ENCODE measurements at regions not wholly inside any gene's neighbourhood (a gene's known extent, or its start where the extent isn't known, plus 50 kb on each side); places are given as distances from the start of the nearest gene placed in this dataset.
A peak's percentile ranks its signal among the peaks of the same experiment; 100 is the strongest.

DNA sequence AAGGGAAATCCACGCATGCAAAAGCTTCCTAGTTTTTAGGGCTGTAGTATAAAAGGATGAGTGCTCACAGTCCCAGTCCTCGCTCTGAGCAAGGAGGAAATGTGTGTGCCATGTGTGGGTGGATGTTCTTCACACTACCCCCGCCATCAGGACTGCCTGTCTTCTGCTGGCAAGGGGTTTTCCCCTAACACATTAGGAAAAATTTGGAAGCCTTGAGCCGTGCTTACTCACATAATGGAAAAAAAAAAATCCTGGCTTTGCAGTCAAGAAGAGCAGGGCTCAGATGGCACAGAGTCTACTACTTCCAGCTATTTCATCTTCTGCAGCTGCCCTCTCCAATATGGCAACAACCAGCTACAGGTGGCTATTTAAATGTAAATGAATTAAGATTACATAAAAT, 363.1 kb downstream of the PLPP3 start:
- DNase-seq = no peak

GRCh38 chr1:56215771-56216170, 363.6 kb downstream of the PLPP3 start:
- DNase-seq = no peak

GRCh38 chr1:56215086-56215485, 364.3 kb downstream of the PLPP3 start:
- DNase-seq = no peak

DNA sequence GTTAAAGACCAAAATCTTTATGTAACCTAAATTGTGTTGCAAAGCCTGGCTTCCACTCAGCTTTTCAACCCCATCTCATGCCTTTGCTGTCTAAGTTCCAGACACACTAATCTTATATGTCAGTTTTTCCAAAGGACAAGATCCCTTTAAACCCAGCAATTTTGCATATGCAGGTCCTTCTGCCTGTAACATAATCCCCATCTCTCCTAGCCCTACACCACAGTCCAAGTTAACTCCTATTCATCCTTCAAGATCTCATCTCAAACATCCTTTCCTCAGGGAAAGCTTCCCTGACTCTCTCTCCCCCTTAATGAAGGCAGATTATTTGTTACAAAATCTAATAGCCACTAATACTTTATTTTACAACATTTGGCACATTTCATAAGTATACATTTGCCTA, 366.3 kb downstream of the PLPP3 start:
- DNase-seq = no peak

- no peak for DNase-seq
Observed at GRCh38 chr1:56212143-56212542, 367.2 kb downstream of the PLPP3 start.

GRCh38 chr1:56206391-56206790, 373.0 kb downstream of the PLPP3 start:
- no peak for DNase-seq

DNA sequence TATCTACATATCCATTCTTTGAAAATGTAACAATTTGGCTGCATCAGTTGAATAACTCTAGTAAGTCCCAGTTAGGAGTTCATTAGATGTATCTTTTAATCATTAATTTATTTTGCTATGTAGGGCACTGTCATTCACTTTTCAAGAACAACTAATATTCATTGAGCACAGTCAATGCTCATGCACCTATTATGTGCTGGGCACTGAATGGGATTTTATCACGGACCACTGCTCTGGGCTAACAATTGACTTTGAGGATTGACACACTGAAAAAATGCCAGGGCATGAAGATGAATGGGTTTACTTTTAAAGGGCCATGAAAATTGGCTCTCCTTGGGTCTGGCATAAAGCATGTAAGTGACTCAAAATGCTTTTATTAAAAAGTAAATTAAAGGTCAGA, 375.2 kb downstream of the PLPP3 start:
- no peak for DNase-seq

- DNase-seq = no peak
Observed at GRCh38 chr1:56202796-56203492, 376.4 kb downstream of the PLPP3 start.

- no peak for DNase-seq
Observed at GRCh38 chr1:56202186-56202585, 377.2 kb downstream of the PLPP3 start.

GRCh38 chr1:56200896-56201295, 378.5 kb downstream of the PLPP3 start:
- peak; percentile 39 for DNase-seq

DNA sequence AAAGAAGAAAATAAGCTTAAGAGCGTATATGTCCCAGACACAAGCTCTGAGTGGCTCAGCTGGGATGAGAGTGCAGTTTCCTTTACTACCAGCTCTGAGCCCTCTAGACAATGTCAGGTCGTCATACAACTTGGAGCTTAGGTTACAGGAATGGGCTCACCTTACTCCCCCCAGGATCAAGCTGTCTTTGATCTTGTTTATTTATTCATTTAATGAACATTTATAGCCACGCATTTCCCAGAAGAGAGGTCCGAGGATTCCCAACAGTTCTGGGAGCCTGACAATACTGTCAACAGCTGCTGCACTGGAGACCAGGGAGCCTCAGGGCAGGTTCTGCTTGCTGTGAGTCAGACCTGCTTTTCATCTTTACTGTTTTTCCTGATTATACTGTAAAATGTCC, 378.9 kb downstream of the PLPP3 start:
- peak; percentile 84 for DNase-seq

DNA sequence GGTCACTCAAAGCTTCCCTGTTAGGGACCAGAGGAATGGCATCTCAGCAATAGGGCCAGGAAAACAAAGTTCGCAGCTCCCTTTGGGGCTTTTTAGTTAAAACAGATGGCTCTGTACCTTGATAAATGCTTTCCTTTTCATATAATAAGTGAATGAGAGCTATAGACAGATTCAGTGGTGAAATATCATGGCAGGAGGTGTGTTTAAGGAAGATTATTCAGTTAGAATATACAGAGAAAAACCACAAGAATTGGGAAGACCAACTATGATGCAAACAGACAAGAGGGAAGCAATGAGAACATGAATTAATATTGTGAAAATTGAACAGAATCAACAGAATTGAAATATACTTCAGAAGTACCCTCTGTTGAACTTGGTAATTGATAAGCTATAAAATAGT, 379.4 kb downstream of the PLPP3 start:
- no peak for DNase-seq

GRCh38 chr1:56199061-56199460, 380.3 kb downstream of the PLPP3 start:
- DNase-seq = peak; percentile 71

DNA sequence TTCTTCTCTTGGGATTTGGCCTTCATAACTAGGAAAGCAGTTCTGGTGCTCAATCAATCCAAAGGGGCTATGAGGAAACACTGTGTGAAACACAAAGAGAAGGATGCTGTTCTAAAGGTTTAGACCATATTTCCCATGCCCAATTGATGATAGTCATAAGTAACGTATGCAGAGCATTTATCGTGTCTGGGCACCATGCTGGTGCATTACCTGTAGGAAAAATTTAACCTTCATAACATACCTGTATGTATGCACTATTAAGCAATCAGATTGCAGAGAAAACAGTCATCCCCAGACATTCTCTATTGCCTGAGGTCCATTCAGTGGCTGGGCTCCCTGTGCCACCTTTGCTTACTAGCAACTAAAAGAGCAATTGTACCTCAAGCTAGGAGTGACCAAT, 381.4 kb downstream of the PLPP3 start:
- DNase-seq = no peak

- DNase-seq = no peak
Observed at GRCh38 chr1:56196839-56197238, 382.5 kb downstream of the PLPP3 start.

GRCh38 chr1:56194701-56195300, 384.6 kb downstream of the PLPP3 start:
- no peak for DNase-seq

DNA sequence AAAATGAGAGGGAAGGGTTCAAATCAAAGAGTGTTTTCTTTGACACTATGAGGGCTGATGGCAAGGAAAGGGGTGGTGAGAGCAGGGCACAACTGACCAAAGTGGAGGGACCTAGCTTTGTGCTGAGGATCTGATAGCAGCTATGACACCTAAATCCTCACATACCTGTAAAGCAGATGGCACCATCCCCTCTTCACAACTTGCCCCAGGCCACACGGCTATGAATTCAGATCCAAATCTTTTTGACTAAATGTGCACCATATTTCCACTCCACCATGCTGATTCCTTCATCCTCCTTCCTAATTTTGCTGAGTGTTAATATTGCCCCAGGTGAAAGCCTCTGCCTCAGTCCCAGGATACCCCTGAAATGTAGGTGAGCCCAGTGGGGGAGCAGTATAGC, 385.7 kb downstream of the PLPP3 start:
- no peak for DNase-seq

DNA sequence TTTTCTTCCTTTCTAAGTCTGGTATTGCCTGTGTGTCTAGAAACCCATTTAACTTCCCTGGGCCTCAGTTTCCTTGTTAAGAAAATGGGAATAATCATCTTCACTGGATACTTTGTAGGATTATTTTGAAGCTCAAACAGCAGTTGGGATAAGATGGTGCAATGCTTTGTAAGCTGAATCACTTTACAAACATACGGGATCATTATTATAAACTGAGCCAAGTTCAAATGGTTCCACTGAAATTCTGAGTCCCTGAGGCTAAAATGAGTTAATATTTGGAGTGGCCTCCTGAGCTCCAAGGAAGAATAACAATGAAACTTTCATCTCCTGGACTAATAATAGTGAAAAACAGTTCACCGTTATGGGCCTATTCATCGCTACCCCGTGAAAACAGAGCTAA, 388.0 kb downstream of the PLPP3 start:
- no peak for DNase-seq

DNA sequence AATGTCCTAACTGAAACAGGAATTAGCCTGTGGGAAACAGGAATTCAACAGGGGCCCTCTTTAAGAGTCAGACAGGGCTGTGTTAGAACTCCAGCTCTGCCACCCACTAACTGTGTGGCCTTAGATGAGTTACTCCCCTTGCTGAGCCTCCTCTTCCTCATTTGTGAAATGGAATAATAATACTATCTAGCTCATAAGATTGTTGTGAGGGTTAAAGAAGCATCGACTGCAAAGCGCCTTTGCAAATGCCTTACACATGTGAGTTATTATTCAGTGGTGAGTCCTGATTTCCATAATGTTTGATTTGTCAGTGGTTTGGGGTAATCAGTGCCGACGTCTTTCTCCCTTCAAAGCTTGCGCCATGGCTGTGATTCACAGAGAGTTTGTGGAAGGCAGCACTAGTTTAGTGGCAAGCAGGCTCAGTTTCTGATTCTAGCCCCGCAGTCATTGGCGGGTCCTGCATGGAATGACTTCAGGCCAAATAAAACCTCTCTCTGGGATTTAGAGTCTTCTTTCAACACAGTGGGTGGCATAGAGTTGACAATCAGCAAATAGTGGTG, 388.5 kb downstream of the PLPP3 start:
- peak; percentile 17 for DNase-seq

GRCh38 chr1:56189946-56190805, 389.2 kb downstream of the PLPP3 start:
- DNase-seq = peak; percentile 5

- no peak for DNase-seq
Observed at GRCh38 chr1:56189454-56189853, 389.9 kb downstream of the PLPP3 start.

- DNase-seq = no peak
Observed at GRCh38 chr1:56188855-56189254, 390.5 kb downstream of the PLPP3 start.

- no peak for DNase-seq
Observed at GRCh38 chr1:56188221-56188620, 391.1 kb downstream of the PLPP3 start.

- no peak for DNase-seq
Observed at GRCh38 chr1:56187405-56187804, 392.0 kb downstream of the PLPP3 start.

Data from NCI-H69 (cell line).